ENCODE measurements at regions not wholly inside any gene's neighbourhood (a gene's known extent, or its start where the extent isn't known, plus 50 kb on each side); places are given as distances from the start of the nearest gene placed in this dataset.

DNA sequence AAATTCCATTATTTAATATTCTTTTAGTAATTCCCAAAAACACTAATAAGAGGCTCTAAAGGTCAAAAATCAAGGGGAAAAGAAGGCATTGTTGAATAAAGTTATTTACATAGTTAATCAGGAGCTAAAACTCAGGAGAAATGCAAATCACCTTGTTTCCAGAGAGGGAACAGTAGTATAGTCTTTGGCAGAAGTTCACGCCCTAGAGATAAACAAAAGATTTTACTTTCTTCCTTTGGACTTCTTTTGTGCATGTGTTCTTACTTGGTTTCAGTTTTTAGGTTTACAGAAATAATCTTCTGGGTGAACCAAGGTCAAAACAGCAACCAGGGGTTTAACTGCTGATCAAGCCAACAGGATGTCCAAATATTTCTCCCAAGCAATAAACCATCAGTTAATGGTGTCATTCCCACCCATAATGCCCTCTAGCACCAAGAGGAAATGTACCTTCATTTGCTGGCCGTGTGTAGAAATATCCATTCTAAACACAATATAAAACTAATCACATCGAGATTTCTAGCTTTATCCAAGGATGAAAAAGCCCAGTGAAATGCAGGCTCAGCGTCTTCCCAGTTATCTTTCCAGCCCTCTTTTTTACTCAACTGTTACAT, 518.8 kb upstream of the SOX9 start:
- TF ChIP-seq, protein P1, sequence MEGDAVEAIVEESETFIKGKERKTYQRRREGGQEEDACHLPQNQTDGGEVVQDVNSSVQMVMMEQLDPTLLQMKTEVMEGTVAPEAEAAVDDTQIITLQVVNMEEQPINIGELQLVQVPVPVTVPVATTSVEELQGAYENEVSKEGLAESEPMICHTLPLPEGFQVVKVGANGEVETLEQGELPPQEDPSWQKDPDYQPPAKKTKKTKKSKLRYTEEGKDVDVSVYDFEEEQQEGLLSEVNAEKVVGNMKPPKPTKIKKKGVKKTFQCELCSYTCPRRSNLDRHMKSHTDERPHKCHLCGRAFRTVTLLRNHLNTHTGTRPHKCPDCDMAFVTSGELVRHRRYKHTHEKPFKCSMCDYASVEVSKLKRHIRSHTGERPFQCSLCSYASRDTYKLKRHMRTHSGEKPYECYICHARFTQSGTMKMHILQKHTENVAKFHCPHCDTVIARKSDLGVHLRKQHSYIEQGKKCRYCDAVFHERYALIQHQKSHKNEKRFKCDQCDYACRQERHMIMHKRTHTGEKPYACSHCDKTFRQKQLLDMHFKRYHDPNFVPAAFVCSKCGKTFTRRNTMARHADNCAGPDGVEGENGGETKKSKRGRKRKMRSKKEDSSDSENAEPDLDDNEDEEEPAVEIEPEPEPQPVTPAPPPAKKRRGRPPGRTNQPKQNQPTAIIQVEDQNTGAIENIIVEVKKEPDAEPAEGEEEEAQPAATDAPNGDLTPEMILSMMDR (IDR thresholded peaks at IDR 0.05): no peak
- no peak for TF ChIP-seq POLR2A (IDR thresholded peaks at IDR 0.05)
